GM19463 (cell line): ENCODE measurements at regions not wholly inside any gene's neighbourhood (a gene's known extent, or its start where the extent isn't known, plus 50 kb on each side); places are given as distances from the start of the nearest gene placed in this dataset.

Experiments used
- ATAC-seq: cut with Tn5 transposase; IDR thresholded peaks from one replicate; pipeline ENCODE4 v1.9.1; 2021; ENCODE audit warnings: mild to moderate bottlenecking, moderate library complexity; ENCODE audit not compliant: unreplicated experiment

DNA sequence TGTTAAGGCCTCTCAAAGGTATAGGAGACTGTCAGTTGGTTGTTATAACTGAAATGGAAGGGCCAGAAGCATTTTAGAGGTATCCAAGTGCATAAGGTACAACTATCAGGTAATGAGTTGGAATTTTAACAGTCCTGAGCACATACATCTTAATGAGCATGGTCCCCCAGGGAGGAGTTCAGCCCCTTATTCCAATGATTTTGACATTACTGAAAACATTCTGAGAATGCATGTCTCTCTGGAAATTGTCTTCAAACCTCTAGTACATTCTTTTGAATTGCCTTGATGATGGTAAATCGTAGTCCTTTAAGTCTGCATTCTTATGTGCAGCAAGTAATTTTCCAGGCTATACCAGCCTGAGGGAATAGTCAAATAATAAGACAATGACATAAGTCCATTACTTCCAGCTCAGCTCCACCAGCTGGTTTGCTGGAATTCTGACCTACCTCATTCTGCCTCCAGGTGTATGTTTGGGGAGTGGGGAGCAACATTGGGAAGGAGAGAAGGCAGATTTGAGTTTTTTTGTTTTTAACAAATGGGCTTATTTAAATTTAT, 239.2 kb downstream of the MSRB3 start:
- ATAC-seq, result no peak

DNA sequence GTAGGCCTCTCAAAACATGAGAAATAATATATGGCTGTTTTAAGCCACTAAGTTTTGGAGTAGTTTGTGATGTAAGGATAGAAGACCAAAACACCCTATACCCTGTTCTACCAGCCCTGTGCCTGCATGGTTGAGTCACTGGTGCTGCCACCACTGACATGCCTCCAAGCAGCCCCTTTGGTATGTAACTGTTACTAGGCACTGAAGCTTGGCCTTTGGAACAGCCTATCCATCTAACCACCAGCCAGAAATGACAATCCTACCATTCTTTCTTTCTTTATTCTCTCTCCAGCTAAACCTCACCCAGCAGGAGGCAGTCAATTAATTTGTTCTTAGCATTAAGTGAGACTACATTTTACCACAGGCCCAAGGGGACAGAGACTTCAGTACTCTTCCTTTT, 240.3 kb downstream of the MSRB3 start:
- ATAC-seq, result no peak

DNA sequence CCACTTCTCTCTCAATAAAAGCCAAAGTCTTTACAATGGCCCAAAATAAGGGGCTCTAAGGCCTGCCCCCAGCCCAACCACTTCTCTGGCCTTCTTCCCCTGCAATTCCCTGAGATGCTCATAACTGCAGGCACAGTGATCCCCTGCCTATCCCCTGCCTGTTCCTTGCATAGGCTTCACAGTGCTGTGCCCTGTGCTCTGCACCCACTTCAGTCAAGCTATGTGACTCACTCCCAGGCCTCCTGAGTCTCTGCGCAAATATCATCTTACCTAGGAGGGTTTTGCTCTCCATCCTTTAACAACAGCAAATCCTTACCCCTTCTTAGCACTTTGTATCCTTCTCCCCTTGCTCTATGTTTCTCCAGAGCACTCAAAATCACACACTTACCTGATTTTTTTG, 242.2 kb downstream of the MSRB3 start:
- ATAC-seq, result no peak

DNA sequence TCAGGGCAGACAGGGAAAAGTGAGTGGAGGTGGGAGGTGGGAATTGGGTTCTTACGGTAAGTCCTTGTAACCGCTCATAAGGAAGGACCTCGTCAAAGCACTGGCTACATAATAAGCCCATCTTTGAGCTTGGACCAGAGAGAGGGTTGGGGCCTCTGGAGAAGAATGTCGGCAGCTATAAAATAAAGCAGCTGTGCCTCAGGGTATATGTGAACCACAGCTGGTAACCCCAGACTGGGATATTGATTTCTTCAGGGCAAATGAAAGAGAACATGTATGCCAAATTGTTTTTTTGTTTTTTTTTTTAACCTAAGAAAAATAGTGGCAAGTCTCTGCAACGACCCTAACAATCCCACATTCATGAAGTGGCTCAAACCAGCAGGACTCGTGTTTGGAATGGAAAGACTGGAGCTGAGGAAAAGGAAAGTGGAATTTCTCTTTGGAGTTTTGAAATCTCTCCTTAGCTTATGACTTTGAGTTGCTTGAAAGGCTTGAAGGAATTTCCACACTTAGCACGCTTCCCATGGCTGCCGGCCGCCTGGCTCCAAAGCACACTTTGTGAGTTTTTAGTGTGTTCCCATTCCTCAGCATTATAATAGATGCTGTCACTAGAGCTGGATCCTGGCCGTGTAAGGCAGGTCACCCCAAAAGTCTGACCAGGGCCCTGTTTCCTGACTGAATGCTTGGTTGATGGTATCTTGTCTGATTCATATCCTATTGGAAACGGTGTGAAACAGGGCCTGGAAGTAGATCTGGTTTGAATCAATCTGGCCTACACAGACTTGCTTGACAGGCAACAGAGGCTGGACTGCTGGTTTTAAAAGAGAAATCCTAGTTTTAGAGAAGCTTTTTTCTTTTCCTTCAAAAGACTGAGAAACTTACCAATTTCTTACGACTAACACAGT, 244.7 kb downstream of the MSRB3 start:
- ATAC-seq, result no peak

DNA sequence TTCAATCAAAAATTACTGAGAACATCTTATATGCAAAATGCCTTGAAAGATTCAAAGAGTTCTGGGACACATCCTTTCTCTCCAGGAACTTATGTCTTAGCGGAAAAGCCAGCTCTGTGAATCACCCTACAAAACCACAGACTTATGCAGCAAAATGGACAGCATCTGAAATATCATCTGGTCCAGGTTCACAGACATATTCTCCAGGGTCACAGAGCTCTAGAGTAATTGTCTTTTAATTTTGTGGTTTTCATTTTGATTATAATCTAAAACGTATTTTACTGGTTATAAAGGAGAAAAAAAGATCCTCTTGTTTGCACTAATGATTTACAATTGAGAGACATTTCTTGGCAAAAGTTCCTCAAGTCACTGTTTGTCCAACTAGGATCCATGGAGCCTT, 246.2 kb downstream of the MSRB3 start:
- no peak for ATAC-seq

DNA sequence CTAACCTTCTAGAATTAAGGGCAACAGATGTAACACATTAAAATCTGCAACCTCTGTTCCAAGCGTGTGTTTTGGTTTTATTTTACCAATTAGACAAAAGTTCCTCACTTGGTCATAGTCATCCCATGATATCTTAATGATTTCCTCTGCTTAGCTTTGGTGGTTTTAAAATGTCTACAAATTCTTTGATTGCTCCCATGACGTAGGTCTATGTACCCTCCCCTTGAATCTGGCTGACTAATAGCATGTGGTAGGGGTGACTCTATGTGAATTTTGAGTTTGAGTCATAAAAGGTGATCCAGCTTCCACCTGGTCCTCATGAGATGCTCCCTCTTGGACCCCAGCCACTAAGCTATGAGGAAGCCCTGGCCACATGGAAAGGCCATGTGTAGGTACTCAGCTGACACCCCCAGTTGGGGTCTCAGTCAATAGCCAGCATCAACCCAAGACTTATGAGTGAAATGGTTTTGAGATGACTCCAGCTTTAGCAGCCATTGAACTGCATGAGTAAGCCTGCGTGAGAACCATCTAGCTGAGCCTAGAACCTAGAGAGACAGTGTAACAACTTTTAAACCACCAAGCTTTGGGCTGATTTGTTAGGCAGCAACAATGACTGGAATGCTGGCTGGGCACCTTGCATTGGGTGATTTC, 247.1 kb downstream of the MSRB3 start:
- no peak for ATAC-seq

DNA sequence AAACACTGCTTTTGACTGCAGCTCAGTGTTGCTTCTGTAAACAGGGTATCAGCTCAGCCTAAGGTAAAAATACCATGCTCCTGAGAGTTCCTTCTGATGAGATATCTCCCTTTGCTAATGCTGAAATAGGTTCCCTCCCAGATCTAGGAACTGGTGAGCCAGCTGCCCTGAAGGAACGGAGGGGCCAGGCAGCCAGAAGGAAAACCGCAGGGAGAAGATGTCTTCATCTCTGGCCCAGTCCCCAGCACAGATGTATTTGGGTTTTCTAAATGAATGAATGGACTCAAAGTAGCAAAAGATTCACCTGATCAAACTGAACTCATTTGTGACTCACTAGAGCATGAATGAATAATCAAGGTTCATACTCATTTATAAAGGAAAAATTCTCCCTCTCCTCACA, 247.8 kb downstream of the MSRB3 start:
- ATAC-seq, result no peak

DNA sequence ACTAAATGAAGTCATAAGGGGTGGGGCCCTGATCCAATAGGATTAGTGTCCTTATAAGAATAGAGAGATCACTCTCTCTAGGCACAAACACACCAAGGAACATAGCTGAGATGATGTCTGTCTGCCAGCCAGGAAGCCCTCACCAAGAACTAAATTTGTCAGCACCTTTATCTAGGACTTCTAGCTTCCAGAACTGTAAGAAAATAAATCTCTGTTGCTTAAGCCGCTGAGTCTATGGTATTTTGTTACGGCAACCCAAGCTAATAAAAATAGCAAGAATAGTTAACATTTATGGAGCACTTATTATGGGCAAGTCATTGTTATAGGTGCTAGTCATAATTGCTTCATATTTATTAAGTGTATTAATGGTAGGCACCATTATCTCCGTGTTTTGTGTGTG, 249.6 kb downstream of the MSRB3 start:
- ATAC-seq, result no peak

DNA sequence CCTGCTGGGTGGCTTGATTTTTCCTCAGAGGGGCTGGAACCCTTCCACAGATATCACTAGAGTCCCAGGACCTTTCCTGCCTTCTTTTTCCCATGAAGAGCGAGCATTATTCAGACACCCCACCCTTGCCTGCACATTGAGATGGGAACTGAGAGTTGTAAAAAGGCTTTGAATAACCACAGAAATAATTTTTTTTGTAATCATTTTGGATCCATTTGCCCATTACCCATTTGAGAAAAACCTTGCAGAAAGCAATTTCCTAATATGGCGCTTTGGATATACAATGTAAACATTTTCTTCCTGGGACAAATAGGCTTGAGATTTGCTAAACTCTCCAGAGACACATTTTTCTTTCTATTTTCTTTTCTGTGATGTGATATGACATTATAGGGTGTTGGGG, 250.6 kb downstream of the MSRB3 start:
- no peak for ATAC-seq

DNA sequence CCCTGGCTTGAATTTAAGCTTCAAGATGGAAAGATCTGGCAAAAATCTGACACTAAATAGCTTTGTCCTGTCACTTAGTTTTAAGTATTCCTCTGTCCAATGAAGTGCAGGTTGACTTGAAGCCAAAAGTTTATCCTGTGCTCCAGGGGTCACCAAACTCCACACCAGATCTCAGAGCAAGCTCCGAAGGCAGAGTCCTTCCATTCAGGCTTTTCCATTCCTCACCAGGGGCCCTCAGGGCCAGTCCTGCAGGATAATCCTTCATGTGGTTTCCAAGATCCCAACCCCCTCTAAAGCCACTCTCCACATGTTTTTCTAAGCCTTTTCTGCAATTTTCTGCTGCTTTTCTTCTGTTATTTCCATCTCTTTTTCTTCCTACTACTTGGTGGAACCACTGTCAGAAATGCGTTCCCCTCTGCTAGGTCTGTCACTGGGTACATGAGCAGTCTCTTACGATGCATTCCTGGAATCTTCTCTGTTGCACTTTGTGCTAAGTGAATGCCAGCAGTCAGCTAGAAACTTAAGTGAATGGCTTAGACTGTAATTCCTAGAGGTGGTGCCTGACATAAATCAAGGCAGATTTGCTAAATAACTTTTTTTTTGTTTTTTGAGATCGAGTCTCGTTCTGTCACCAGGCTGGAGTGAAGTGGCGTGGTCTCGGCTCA, 251.4 kb downstream of the MSRB3 start:
- no peak for ATAC-seq

DNA sequence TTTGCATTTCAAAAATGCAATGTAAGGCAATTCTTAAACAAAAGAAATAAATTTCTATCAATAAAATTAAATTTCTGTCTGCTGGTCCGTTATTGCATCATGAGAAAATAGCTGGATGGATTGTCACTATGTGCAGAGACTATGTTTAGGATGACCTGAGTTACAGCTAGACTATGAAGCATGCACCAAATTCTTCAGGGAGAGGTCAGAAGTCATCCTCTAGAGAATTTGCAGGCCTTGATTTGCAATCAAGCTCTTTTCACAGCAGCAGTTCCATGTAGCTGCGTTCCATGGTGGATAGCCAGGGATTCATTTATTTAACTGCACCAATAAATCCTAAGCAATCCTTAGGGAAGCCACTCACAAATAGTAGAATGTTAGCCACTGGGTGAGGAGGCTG, 253.7 kb downstream of the MSRB3 start:
- ATAC-seq, result no peak

DNA sequence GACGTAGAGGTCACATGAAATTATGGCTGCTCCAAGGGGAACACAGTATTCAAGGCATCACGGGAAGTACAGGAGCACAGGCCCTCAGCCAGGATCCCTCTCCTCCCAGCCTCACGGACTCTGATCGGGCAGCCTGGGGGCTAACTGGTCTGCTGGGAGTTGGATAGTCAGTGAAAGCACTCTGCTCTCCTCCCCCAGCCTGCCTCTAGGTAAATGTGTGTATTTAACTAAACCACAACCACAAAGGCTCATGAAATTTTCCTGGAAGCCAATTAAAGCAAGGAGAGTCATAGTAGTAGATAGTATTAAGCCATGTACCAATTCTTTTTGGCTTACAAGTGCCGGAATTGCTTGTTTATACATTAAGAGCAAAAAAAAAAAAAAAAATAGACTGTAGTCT, 254.3 kb downstream of the MSRB3 start:
- ATAC-seq, result no peak

DNA sequence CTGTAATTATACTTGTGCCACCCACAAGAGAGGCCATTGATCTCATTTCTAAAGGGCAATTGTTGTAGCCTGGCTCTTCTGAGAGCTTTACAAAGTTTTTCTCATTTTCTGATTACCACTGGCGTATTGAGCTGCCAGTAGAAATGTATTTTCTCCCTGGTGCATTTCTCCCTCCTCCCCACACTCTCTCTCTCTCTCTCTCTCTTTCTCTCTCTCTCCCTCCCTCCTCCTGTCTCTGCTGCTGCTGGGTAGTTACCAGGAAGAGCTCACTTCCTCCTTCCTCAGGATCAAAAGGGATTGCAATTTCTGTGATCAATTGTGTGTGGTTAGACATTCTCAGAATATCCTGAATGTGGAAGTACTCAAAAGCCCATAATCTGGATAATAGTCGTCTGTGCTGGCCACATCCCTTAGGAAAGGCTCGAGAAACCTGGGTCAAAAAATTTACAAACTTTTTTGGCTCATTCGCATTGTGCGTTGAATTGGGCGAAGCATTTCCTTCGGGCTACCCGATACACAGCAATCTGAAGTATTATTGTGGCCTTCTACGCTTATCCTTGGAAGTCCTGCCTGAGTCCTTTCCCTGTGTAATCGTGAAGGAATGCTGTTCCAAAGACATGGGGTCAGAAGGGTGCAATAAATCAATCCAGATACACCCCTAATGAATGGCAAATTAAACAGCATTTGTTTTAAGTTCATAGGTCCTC, 254.8 kb downstream of the MSRB3 start:
- ATAC-seq, result no peak

DNA sequence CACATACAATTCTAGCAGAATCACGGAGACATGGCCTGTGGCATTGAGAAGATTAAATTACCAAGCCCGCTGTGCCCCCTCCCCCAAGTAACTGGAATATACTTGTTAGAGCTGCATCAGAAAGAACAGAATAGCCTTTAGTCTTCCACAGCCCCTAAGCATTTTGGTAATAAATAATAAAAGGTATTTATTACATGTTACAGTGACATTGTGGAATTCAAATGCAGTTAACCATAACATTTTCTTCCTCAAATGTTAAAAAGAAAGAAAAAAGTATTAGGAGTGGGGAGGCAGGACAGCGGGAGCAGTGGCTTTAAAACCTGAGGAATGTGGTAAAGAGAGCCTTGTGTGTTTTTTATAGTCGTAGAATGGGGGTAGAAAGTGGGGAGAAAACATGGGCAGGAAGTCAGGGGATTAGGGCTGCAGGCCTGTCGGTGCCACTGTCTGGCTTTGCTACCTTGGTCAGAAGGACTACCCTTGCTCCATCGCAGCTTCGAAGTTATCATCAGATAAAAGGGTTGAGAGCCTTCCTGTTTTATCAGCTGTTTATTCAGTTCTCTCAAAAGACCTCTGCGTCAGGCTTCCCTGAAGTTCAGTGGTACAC, 255.9 kb downstream of the MSRB3 start:
- ATAC-seq, result no peak

DNA sequence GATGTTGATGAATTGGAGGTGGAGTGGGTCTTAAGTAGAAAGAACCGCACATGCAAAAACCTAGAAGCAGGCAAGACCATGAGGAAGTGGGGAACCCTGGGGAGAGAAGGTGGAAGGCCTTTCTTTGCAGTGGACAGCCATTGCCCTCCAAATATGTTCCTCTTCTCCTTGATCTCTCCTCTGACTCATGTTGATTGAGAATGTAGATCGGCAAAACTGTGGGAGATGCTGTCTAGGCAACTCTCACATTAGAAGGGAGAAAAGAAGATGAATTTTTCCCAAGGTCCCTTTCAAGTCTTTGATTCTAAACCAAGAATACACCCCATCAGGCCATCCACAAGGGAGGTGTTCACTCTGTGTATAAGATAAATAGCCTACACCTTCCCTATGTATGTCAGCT, 257.5 kb downstream of the MSRB3 start:
- ATAC-seq, result no peak

DNA sequence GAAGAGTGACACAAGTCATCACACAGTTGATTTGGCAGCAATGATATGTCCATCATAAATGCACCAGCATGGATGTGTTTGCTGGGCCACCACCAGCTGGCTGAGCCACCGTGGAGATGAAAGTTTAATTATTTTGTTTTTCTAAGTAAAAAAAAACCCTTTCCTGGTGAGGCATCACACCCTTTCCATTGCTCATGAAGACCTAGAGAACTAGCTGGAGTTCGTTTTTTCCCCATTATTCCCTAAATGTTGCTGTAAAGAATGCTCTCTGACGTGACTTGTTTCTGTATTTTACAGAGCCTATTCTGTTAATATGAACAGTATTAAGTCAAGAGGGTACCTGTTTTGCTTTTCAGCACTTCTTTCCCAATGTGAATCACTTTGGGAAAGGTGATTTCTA, 257.9 kb downstream of the MSRB3 start:
- no peak for ATAC-seq

DNA sequence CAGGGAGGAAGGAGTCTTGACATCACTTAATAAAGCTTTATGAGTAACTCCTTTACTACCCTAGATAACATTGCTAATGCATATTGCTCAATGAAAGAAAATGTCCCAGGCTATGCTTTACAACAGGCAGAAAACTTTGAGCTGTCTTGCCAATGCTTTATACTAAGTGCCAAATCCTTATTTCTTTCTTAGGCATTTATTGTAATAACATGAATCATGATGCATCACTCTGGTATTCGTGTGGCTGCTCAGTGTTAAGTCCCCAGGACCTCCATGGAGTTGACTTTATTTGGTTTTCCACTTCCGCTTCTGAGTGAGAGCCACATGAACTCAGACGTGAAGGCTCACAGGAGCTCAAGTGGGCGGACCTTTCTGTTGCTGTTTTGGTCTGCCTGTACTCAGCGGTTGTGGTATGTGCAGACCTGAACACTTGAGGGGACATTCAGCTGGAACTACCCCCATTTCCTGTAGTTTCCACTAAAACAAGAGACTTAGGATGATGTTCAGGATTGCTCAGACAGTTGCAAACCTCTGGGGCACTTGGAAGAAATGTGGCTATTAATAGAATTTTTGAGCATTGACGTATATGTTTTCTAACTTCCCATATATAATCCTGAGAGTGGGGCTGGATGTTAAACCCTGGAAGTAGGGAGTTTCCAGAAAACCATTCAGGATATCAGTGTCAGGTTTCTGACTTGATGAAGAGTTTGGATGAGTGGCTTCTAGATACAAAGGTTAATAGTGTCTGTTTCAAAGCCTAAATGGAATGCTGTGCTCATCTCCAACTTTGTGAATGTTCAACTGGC, 258.6 kb downstream of the MSRB3 start:
- ATAC-seq, result no peak

DNA sequence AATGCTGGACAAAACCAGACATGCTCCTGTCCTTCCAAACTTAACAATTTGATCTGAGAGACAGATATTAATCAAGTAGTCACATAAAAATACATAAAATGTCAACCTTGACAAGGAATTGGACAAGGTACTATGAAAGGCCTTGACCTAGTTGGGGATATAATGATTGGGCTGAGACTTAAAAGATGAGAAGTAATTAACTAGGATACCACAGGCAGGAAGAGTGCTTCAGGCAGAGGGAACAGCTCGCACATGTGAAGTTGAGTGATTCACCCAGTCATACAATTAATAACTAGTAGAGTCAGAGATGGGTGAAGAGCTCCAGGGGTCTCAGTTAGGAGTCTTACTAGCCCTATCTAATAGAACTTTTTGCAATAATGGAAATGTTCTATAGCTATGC, 259.5 kb downstream of the MSRB3 start:
- ATAC-seq, result no peak

DNA sequence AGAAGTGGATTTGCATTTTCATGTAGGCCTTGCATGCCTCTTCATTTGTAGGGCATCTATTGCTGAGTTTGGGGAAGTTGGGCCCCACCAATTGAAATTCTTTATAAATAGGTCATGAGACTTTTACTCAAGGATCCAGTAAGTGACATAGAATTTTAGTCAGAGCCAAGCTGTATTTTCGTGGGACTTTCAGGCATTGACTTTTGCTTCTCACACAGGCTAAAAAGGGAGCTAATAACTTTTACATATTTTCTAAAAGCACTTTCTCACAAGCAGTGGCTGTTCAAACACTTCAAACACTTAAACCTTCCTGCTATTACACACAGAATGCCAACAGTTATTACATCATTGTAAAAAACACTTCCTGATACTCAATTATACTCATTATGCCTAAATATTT, 260.5 kb downstream of the MSRB3 start:
- no peak for ATAC-seq

DNA sequence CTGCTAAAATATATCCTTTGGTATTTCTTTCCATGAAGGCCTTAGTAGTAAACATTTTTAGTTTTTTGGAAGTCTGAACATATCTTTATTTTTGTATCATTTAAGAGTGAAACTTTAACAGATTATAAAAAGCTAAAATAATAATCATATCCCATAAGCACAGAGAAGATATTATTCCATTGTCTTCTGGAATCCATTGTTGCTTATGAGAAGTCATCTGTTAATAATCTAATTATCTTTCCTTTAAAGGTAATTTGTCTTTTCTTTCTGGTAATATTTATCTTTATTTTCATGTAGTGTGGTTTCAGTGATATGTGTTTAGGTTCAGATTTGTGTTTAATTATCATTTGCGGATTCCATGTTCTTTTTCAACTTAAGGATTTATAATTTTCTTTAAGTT, 261.7 kb downstream of the MSRB3 start:
- no peak for ATAC-seq
